Mammary epithelial cell (primary cell): ENCODE measurements at regions not wholly inside any gene's neighbourhood (a gene's known extent, or its start where the extent isn't known, plus 50 kb on each side); places are given as distances from the start of the nearest gene placed in this dataset.

Source experiments
- CTCF ChIP-seq, 2 donors: IDR thresholded peaks in 1 of 2; conservative IDR thresholded peaks in 1 of 2; 2 replicates each; pipeline ENCODE4 v1.5.1; 2011 to 2012; ENCODE audit warnings: inconsistent platforms in 2 of 2, low read length in 2 of 2, mild to moderate bottlenecking in 2 of 2, control low read depth in 1 of 2, low read depth in 1 of 2; ENCODE audit not compliant: insufficient read depth in 1 of 2; ENCODE audit errors: extremely low read depth in 1 of 2
- EZH2 ChIP-seq: IDR thresholded peaks from 2 replicates; pipeline ENCODE4 v1.6.1; 2012; ENCODE audit warnings: low read length, inconsistent platforms, borderline replicate concordance

GRCh38 chr17:72502371-72503341 is 381.8 kb downstream of the SOX9 start:
- no peak for TF ChIP-seq CTCF (conservative IDR thresholded peaks at IDR 0.05 in 1 of 2, IDR thresholded peaks at IDR 0.05 in 1 of 2; ENCODE audit: extremely low read depth in 1 of 2, insufficient read depth in 1 of 2, low read depth in 1 of 2, low read length in 2 of 2)
- TF ChIP-seq EZH2: no peak
